Esophagus muscularis mucosa (tissue), 4 donors: ENCODE measurements at regions not wholly inside any gene's neighbourhood (a gene's known extent, or its start where the extent isn't known, plus 50 kb on each side); places are given as distances from the start of the nearest gene placed in this dataset.

Experiments
- EP300 ChIP-seq: sonication (generic); formaldehyde crosslinking; IDR thresholded peaks from one replicate; pipeline ENCODE4 v1.6.1; 2017; ENCODE audit warnings: antibody characterized with exemption
- POLR2A ChIP-seq: fragments of 450-650 bp; IDR thresholded peaks from one replicate; pipeline ENCODE4 v1.6.1; 2017; ENCODE audit warnings: antibody characterized with exemption, moderate library complexity, mild to moderate bottlenecking, low read depth
- POLR2AphosphoS5 ChIP-seq, 2 donors: sonication (generic); formaldehyde crosslinking; IDR thresholded peaks; one replicate each; pipeline ENCODE4 v1.6.1; 2017; ENCODE audit warnings: antibody characterized with exemption in 2 of 2
- TF ChIP-seq, protein P1 (sequence below), 3 experiments: fragments of 200-600 bp in 2 of 3; fragments of 450-650 bp in 1 of 3; sonication (generic) in 2 of 3; IDR thresholded peaks; one replicate each; pipeline ENCODE4 v1.5.1; 2017 to 2019; ENCODE audit warnings: antibody characterized with exemption in 3 of 3, mild to moderate bottlenecking in 2 of 3, moderate library complexity in 1 of 3

DNA sequence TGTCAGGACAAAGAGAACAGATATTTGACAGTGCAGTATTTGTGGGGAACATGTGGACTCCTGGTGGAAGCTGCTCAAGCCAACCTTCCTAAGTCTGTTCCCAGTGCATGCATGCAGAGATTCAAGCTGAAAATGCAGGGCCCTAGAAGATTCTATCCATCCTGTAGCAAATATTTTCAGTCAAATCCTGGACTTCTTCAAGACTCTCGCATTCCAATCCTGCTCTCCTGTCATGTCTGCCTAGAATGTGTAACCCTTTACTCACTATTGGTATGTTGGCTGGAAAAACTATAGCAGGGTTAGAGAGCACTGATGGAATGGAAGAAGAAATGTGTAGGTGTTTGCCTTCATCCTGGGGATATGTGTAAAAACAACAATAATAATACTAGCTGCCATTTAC is 385.6 kb upstream of the PKN2 start:
- TF ChIP-seq EP300 (no peak), POLR2A (no peak), POLR2AphosphoS5 (IDR thresholded peaks at IDR 0.05) (no peak)
- TF ChIP-seq, protein P1, sequence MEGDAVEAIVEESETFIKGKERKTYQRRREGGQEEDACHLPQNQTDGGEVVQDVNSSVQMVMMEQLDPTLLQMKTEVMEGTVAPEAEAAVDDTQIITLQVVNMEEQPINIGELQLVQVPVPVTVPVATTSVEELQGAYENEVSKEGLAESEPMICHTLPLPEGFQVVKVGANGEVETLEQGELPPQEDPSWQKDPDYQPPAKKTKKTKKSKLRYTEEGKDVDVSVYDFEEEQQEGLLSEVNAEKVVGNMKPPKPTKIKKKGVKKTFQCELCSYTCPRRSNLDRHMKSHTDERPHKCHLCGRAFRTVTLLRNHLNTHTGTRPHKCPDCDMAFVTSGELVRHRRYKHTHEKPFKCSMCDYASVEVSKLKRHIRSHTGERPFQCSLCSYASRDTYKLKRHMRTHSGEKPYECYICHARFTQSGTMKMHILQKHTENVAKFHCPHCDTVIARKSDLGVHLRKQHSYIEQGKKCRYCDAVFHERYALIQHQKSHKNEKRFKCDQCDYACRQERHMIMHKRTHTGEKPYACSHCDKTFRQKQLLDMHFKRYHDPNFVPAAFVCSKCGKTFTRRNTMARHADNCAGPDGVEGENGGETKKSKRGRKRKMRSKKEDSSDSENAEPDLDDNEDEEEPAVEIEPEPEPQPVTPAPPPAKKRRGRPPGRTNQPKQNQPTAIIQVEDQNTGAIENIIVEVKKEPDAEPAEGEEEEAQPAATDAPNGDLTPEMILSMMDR (IDR thresholded peaks at IDR 0.05) = no peak
